Transverse colon (tissue), 3 donors: ENCODE measurements at regions not wholly inside any gene's neighbourhood (a gene's known extent, or its start where the extent isn't known, plus 50 kb on each side); places are given as distances from the start of the nearest gene placed in this dataset.

Source experiments
- EP300 ChIP-seq: sonication (generic); formaldehyde crosslinking; IDR thresholded peaks from one replicate; pipeline ENCODE4 v1.6.1; 2017; ENCODE audit warnings: antibody characterized with exemption, low read depth
- POLR2AphosphoS5 ChIP-seq, 3 donors: sonication (generic); formaldehyde crosslinking; IDR thresholded peaks; one replicate each; pipeline ENCODE4 v1.6.1; 2016; ENCODE audit warnings: antibody characterized with exemption in 3 of 3

GRCh38 chr6:6932341-6932740 lies 175.4 kb upstream of the RREB1 start:
- TF ChIP-seq POLR2AphosphoS5 (IDR thresholded peaks at IDR 0.05) = no peak
- no peak for TF ChIP-seq EP300
